ENCODE measurements at regions not wholly inside any gene's neighbourhood (a gene's known extent, or its start where the extent isn't known, plus 50 kb on each side); places are given as distances from the start of the nearest gene placed in this dataset.

DNA sequence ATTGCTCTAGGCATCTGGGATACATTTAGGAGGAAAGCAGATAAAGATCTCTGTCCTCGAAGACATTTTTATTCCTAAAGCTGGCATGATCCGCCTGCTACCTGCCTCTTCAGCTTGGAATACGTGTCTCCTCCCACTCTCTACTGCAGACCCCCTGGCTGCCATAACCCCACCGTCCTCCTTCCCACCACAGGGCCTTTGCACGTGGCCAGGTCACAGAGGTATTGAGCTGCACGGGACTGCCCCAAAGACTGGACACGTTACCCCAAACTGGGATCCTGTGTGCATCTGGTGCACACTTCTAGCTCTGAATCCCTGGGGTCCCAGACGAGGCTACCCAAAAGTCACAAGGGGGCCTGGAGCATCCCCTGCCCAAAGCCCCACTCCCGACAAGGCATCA is 351.2 kb upstream of the EEF2KMT start:
- Histone ChIP-seq H3K4me3 (no peak overlapping the region), H3K9me3 (ENCODE audit: control insufficient read depth in 4 of 4, insufficient read depth in 3 of 4, low read length in 3 of 4) (peaks cover 0 to 7% (median 0%) of the 10 kb centered on the region in 4 donors), H3K36me3 (ENCODE audit: control insufficient read depth in 4 of 4, insufficient read depth in 4 of 4, low read length in 4 of 4) (no peaks in the 10 kb centered on the region), H3K4me1 (ENCODE audit: control insufficient read depth in 5 of 5, insufficient read depth in 5 of 5, low read length in 5 of 5) (no peaks in the 10 kb centered on the region), H3K9ac (ENCODE audit: insufficient read depth in 1 of 2, low read length in 2 of 2) (no peak overlapping the region), H3K27me3 (ENCODE audit: control insufficient read depth in 3 of 3, insufficient read depth in 3 of 3, low read length in 2 of 3) (peaks cover 0 to 8% (median 0%) of the 10 kb centered on the region in 3 donors), H3K27ac (ENCODE audit: low read depth in 1 of 2, low read length in 1 of 2) (no peak overlapping the region)
- TF ChIP-seq, protein P1, sequence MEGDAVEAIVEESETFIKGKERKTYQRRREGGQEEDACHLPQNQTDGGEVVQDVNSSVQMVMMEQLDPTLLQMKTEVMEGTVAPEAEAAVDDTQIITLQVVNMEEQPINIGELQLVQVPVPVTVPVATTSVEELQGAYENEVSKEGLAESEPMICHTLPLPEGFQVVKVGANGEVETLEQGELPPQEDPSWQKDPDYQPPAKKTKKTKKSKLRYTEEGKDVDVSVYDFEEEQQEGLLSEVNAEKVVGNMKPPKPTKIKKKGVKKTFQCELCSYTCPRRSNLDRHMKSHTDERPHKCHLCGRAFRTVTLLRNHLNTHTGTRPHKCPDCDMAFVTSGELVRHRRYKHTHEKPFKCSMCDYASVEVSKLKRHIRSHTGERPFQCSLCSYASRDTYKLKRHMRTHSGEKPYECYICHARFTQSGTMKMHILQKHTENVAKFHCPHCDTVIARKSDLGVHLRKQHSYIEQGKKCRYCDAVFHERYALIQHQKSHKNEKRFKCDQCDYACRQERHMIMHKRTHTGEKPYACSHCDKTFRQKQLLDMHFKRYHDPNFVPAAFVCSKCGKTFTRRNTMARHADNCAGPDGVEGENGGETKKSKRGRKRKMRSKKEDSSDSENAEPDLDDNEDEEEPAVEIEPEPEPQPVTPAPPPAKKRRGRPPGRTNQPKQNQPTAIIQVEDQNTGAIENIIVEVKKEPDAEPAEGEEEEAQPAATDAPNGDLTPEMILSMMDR (IDR thresholded peaks at IDR 0.05; ENCODE audit: control extremely low read depth, extremely low read depth), result no peak
- WGBS, 2 donors, result 79 to 88% methylated on average over 9 of the region's 9 CpGs
- no peak for ATAC-seq (ENCODE audit: insufficient read depth, low FRiP score)
- DNase-seq, result no peak

DNA sequence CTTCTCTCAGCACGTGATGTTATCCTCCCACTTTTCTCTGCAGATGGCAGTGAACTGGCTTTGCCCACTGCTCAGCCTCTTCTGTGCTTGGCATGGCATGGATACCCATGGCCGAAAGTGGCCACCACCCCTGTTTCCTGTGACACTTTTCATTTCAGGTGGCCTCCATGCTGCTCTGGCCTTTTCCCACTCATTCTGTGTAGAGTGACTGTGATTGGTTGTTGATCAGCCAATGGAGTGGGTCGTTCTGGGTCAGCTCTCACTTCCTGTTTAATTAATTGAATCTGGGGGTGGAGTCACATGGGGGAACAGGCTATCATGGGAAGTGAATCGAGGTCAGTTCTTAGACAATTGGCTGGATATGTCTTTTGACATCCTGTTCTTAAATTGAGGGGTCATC is 350.1 kb upstream of the EEF2KMT start:
- no peaks in the 10 kb centered on the region for H3K4me1 ChIP-seq (ENCODE audit: control insufficient read depth in 5 of 5, insufficient read depth in 5 of 5, low read length in 5 of 5)
- H3K9ac ChIP-seq (ENCODE audit: insufficient read depth in 1 of 2, low read length in 2 of 2), result no peak overlapping the region
- DNase-seq (no peak), ATAC-seq (ENCODE audit: insufficient read depth, low FRiP score) (no peak)
- H3K27me3 ChIP-seq (ENCODE audit: control insufficient read depth in 3 of 3, insufficient read depth in 3 of 3, low read length in 2 of 3), result peaks cover 0 to 8% (median 0%) of the 10 kb centered on the region in 3 donors
- H3K9me3 ChIP-seq (ENCODE audit: control insufficient read depth in 4 of 4, insufficient read depth in 3 of 4, low read length in 3 of 4), result peaks cover 0 to 7% (median 0%) of the 10 kb centered on the region in 4 donors
- TF ChIP-seq, protein P1 (IDR thresholded peaks at IDR 0.05; ENCODE audit: control extremely low read depth, extremely low read depth), result no peak
- no peaks in the 10 kb centered on the region for H3K36me3 ChIP-seq (ENCODE audit: control insufficient read depth in 4 of 4, insufficient read depth in 4 of 4, low read length in 4 of 4)
- no peak overlapping the region for H3K27ac ChIP-seq (ENCODE audit: low read depth in 1 of 2, low read length in 1 of 2)
- H3K4me3 ChIP-seq, result no peak overlapping the region
- 66 to 81% methylated on average over 4 of the region's 4 CpGs for WGBS, 2 donors

DNA sequence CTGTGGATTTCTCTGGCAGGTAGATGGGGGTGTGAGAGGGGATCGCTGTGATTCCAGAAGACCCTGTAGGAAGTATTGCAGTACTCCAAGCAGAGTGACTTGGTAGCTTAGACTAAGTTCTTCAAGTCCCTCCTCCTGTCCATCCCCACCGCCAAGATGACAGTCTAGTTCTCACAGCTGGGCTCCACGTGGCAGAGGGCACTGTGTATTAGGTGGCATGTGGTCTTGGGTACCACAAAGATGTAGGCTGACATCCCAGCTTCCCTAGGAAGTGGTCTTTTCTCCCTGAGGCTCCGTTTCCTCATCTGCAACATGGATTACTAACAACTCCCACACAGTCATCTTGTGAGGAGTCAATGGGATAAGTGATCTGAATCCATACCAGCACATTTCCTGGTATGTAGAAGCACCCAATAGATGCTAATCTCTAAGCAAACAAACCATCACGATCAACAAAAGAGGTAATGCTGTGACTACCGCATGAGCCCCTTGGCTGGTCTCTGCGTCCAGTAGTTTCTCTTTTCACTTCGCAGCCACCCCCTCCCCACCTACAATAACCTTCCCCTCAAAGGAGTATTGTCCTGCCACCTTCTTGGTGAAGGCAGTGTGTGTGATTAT is 349.1 kb upstream of the EEF2KMT start:
- Histone ChIP-seq H3K4me3 (no peak overlapping the region), H3K9ac (ENCODE audit: insufficient read depth in 1 of 2, low read length in 2 of 2) (no peak overlapping the region), H3K9me3 (ENCODE audit: control insufficient read depth in 4 of 4, insufficient read depth in 3 of 4, low read length in 3 of 4) (peaks cover 0 to 10% (median 0%) of the 10 kb centered on the region in 4 donors), H3K4me1 (ENCODE audit: control insufficient read depth in 5 of 5, insufficient read depth in 5 of 5, low read length in 5 of 5) (no peaks in the 10 kb centered on the region), H3K36me3 (ENCODE audit: control insufficient read depth in 4 of 4, insufficient read depth in 4 of 4, low read length in 4 of 4) (no peaks in the 10 kb centered on the region), H3K27ac (ENCODE audit: low read depth in 1 of 2, low read length in 1 of 2) (no peak overlapping the region), H3K27me3 (ENCODE audit: control insufficient read depth in 3 of 3, insufficient read depth in 3 of 3, low read length in 2 of 3) (peaks cover 0 to 6% (median 0%) of the 10 kb centered on the region in 3 donors)
- no peak for DNase-seq
- TF ChIP-seq, protein P1 (IDR thresholded peaks at IDR 0.05; ENCODE audit: control extremely low read depth, extremely low read depth), result no peak
- 59 to 60% methylated on average over 8 of the region's 8 CpGs for WGBS, 2 donors
- ATAC-seq (ENCODE audit: insufficient read depth, low FRiP score), result no peak

DNA sequence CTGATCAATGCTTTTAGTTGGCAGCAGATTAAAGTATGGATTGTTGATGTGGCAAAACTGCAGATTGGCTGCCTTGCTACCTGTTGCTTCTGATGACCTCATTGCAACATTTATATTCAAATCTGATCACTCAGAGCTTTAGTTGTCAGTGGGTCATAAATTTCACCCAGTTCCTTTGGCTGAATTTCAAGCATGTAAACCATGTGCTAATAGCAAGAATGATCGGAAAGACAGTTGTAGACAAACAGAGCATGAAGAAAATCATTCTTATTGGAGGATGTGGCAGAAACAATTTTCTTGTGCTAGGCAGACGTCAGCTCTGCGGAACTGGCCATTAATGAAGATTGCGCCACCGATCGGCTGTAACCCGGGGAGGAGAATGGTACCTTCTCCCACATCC is 346.6 kb upstream of the EEF2KMT start:
- TF ChIP-seq, protein P1 (IDR thresholded peaks at IDR 0.05; ENCODE audit: control extremely low read depth, extremely low read depth), result no peak
- H3K27me3 ChIP-seq (ENCODE audit: control insufficient read depth in 3 of 3, insufficient read depth in 3 of 3, low read length in 2 of 3), result no peaks in the 10 kb centered on the region
- no peaks in the 10 kb centered on the region for H3K36me3 ChIP-seq (ENCODE audit: control insufficient read depth in 4 of 4, insufficient read depth in 4 of 4, low read length in 4 of 4)
- DNase-seq (no peak), ATAC-seq (ENCODE audit: insufficient read depth, low FRiP score) (no peak)
- peaks cover 0 to 10% (median 0%) of the 10 kb centered on the region in 4 donors for H3K9me3 ChIP-seq (ENCODE audit: control insufficient read depth in 4 of 4, insufficient read depth in 3 of 4, low read length in 3 of 4)
- H3K9ac ChIP-seq (ENCODE audit: insufficient read depth in 1 of 2, low read length in 2 of 2), result no peak overlapping the region
- no peak overlapping the region for H3K27ac ChIP-seq (ENCODE audit: low read depth in 1 of 2, low read length in 1 of 2)
- no peaks in the 10 kb centered on the region for H3K4me1 ChIP-seq (ENCODE audit: control insufficient read depth in 5 of 5, insufficient read depth in 5 of 5, low read length in 5 of 5)
- no peak overlapping the region for H3K4me3 ChIP-seq
- WGBS, 2 donors, result 83 to 85% methylated on average over 7 of the region's 7 CpGs

All from lung (tissue), 11 donors.